HG02973 (cell line): ENCODE measurements at regions not wholly inside any gene's neighbourhood (a gene's known extent, or its start where the extent isn't known, plus 50 kb on each side); places are given as distances from the start of the nearest gene placed in this dataset.

Experiments
- ATAC-seq: cut with Tn5 transposase; IDR thresholded peaks from one replicate; pipeline ENCODE4 v1.9.1; 2021; ENCODE audit warnings: moderate library complexity; ENCODE audit not compliant: unreplicated experiment

DNA sequence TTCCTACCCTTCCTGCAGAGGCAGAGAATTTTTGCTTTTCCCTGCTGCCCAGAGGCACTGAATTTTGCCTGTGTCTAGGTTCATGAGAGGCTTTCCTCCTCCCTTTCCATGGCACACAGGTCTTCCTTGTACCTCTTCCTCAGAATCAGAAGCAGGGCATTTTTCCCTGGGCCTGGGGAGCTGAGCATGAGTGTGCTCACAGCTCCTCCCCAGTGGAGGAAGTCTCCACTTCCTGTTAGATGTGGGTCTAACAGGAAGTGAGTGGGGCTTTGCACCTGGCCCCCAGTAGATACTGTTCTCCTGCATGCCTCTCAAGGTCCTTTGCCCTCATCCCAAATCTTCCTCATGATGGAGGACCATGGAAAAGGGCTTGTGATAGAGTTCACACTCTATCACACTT, 297.2 kb upstream of the FIGN start:
- ATAC-seq: no peak

DNA sequence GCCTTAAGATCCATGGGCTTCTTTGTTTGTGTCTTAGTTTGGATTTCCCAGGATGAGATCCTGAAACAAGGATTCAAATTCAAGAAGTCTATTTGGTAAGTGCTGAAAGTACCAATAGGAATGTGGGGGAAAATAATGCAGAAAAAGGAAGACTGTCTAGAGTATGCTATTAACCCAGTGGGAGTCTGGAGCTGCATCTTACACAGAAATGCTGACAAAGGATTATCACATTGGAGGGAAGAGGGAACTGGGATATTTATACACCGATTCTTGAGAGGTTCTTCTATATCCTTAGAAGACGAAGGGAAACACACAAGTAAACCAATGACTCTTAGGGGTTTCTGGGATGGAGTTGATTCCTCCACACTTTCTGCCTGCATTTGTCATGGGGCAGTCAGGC, 294.8 kb upstream of the FIGN start:
- ATAC-seq: no peak

DNA sequence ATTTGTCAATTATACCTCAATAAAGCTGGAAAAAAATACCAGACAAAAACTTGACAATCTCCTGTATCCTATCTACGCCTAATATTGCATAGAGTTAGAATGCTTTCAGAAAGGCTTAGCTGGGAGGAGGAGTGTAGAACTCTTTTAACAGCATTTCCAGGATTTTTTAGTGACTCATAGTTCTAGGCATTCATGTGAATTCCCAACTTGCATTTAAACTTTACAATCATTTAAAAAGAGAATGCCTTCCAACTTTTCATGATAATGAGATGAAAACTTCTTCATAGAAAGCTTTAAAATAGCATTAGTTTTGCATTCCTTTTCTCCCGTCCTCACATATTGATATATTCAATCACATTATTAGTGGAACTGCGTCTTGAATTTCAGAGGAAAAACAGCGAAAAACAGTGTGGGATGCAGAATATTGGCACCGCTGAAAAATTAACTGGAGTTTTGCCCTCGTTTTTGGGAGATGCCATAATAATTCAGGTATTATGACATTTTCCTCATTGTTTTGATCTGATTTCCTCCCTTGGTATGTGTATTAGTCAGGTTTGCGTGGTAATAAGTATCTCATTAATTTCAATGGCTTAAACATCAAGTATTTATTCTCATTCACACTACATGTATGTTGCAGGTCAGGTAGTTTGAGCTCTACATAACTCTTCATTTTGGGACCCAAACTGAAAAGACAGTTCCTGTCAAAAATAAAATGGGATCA, 293.2 kb upstream of the FIGN start:
- no peak for ATAC-seq

DNA sequence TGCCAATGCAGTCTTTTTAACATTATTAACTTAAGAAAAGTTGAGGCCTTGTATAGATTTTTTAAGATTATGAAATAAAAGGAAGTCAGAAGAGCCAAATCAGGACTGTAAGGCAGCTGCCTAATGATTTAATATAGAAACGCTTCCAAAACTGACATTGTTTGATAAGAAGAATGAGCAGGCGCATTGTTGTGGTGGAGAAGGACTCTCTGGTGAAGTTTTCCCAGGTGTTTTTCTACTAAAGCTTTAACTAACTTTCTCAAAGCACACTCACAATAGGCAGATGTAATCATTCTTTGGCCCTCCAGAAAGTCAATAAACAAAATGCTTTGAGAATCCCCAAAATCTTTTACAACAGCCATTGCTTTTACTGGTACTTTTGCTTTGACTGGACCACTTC, 288.6 kb upstream of the FIGN start:
- ATAC-seq: no peak

DNA sequence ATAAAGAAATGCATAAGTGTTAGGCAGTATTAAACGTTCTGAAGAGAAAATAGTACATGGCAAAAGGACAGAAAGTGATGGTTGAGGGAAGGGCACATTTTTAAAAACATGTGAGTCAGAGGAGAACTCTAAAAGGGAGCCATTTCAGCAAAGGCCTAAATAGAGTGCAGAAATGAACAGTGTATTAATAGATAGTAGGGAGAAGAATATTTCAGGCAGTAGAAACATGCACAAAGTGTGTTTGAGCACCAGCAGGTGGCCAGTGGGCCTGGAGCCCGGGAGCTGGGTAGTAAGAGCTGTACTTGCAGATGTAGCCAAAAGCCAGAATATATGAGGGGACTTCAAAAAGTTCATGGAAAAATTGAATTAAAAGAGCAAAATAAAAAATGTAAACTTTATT, 288.1 kb upstream of the FIGN start:
- ATAC-seq: no peak

DNA sequence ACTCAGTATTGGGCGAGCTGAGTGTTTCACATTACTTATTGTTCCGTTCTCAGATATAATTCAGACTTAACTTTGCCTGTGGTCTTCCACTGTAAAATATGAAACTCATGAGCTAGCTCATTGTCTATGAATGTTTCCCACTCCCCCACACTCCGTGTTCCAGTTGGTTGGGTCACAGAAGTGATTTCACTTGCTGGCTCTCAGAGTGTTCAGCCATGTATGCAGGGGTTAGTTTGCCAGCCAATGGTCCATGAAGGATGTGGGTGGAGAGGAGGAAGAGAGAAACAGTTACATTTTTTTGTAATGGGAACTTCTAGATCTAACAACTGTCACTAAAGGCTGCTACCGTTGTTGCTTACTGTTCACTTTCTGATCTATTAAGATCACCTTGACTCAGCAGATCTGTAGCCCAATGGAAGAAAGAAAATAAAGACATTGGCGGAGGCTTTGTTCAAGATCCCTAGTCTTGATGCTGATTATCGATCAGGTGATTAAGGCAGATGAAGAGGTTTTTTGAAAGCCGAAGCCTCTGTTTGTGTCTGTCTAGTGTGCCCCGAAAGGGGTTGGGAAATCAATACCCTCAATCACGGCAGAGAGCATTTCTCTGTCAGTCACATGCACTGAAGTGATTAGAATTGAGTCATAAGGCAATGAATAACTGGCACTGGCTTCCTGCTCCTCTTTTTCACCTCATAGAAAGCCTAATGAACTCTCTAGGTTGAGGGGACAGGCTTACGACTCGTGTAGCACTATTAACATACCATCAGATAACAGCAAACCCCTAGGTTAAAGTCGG, 279.7 kb upstream of the FIGN start:
- peak; percentile 96 for ATAC-seq

DNA sequence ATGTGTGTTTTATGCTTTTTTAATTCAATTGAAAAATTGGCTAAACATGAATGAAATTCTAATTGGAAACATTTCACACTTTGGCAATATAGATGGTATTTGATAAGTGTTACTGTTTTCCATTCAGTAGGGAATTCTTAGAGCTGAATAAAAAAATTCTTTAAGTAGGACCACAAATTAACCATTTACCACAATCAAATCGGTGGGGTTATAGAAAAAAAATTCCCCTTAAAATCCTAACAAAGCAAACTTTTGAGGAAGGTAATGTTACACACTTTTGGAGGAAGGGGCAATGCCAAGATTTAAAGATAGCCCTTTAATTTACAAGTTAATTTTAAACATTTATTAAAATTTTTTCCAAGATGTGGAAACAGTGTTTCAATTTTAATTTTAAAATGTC, 279.0 kb upstream of the FIGN start:
- ATAC-seq: no peak

DNA sequence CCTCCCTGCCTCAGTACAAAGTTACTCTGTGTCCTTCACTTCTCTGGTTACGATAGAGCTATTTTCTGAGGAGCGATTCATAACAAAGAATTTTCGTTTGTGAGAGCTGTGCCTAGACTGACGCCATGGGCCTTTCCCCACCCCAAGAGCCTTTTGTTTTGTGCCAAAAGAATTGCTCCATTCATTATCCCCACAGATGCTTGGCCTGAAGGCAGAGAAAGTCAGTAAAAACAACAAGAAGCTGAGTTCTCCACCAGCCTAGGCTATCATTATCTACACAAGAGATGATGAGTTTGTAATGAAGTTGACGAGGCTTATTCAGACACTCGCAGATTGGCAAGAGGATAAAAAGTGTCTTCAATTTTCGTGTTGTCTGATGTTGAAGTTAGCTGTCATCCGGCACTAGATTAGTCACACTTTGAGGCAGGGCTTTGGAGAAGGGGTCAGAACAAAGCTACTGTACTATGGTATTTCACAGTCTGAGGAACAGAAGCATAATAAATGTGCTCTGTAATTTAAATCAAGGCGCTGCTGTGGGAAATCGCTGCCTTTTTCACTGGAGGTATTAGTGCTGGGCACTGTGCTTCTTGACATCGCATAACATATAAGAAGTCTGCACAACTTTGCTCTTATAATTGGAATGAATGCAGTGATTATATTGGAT, 278.4 kb upstream of the FIGN start:
- ATAC-seq: no peak

DNA sequence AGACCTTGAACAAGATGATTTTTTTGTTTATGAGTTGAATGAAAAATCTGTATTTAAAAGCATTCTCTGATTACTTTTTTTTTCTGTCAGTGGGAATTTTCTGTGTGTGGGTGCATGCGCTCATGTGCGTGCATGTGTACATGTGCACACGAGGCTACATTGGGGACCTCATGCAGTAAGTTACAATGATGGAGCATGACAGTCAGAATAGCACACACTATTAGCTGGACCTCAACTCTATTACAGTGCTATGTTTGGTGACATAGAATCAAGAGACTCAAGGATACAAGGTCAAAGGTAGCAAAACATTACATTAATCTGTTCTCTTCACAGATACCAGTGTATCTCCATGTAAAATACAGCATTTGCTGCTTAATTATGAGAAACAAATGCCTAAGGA, 276.8 kb upstream of the FIGN start:
- ATAC-seq: no peak

DNA sequence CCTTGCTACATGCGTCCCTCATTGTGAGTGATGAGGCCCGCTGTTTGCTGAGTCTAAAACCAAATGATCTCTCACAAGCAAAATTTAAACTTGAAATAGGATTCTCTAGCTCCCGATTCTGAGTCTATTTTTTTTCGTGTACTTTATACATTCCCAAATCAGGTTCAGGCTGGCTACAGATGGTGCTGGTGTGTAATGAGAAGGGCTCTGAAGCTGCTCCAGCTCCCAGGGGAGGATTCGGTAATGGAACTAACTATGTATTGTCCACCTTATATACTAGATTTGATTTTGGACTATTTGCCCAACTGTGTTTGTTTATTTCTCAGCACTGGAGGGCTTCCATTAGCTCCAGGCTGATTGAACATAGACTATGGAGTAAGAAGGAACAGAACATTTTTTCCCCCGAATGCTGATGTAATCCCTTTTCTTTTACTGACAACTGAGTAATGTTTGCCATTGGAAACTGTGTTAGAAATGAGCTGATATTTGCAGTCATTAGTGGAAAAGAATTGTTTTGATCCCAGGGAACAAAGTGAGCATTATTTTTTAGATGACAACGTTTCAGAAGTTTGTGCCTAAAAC, 274.0 kb upstream of the FIGN start:
- ATAC-seq: no peak

DNA sequence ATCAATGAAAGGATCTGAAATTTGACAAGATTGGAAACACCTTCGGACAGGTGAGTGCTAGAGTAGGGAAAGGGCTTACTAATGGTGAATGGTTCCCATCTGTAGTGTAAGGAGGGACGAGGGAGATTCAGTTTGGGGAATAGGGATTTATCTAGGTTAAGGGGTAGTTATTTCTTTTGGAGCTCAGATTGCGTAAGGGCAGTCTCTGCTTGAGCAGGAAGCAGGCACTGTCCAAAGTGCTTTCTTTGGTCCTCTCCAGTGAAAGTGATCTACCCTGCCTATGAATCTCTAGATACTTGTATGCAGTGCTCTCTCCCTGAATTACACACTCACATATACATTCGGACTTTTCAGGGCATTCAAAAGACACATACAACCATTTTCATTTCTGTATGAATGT, 272.9 kb upstream of the FIGN start:
- ATAC-seq: no peak

DNA sequence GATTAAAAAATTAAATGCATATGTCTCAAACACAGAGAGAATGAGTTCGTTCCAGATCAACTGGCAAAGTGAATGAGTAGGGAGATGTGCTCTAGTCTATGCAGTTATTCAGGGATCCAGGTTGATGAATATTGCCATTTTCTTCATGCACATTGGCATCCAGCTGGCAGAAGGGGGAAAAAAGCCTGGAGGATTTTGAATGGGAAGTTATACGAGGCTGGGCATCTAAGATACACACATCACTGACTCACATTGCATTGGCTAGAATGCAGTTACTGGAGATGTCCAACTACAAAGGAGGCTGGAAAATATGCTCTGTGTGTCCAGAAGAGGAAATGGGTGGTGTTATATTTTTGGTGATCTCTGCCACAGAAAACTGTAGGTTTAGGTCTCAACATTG, 270.9 kb upstream of the FIGN start:
- ATAC-seq: no peak

DNA sequence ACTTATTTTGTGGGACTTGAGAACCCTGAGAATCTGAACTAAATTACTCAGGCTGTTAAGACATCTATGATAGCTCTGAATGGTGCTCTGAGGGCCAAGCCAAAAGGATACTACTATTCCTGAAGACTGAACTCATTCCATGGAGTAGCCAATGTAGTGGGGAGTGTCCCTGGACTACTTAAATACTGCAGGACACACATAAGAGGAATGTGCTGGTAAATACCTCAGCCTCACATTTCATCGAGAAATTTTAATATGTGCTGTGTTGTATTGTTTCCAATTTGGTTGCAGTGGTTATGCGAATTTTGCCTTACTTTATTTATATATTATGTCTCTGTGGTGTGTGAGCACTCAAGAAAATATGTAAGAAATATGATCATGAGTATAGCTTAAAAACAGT, 264.4 kb upstream of the FIGN start:
- ATAC-seq: no peak

DNA sequence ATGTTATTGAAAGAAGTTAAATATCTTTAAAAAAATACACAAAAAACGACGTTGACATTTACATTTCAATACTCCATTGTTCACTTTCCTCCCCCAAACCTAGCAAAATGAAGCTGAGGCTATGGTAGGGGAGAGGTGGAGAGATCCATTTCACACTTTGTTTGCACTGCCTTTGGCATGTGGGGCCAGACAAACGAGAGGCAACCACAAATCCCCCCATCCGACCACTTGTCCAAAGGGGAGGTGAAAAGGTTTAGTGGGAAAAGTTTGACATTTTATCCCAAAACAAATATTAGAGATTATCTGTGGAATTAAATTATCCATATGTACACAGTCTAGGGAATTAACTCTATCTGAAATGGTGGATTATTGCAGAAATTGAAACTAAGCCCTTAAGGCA, 261.7 kb upstream of the FIGN start:
- ATAC-seq: no peak

DNA sequence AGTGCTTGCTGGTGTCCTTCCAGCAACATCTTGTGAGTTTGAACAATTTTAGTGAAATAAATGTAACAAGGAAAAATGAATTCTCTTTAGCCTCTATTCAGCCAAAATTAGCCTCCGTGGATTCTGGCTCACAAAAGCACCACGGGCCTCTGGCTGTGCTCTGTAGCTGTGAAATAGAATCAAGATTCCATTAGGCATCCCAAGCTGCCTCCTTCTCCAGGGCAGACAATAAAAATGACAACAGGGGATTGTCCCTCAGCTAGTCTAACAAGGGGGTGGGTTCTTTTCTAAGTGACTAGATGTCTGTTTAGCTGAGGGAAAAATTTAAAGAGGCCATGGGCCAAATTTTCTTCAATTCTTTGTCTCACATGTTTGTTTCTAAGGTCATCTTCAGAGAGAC, 254.7 kb upstream of the FIGN start:
- ATAC-seq: no peak

DNA sequence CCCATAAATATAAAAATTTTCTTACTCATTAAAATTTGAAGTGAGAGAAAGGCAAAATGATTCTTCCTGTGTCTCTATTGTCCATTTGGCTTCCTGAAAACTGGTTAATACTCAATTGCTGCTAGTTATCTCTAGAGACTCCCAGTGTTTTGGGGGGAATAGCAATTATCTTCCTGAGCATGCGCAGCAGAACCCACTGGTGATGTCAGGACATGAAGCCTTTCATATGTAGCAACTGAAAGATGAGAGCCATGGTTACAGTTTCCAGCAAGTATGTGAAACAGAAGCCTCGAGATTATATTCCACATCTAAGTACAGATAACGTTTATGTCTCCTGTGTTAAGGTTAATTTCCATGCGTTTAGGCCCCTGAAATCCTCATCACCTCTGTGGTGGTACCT, 254.3 kb upstream of the FIGN start:
- ATAC-seq: no peak

DNA sequence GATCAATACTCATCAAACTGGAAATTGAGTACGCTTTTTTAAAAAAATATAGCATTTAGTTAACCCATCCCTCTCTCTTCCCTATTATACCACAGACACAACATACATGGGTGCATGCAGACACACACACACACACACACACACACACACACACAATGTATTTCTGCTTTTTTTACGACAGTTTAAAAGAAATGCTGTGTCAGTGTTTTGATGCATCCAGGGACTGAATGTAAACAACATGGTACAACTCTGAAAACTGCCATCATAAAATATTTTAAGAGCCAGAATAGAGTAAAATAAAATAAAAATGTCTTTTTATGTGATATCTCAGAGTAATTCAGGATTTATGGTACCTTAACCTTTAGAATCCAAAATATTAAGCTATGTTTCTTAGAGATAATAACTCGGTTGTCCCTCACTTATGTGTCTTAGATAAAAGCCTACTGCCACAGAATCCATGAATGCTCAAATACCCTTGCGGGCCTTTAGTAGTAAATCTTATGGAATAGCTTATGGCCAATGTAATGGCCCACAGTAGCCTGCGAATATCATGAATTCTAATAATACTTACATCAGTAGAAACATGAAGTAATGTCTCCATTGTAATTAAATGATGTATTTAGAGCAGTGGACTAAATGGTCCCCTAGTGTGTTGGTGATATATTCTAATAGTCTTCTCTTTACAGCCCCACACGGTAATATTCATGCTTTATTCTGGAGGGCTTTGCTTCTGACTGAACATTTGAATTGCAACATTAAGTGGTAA, 251.6 kb upstream of the FIGN start:
- no peak for ATAC-seq

DNA sequence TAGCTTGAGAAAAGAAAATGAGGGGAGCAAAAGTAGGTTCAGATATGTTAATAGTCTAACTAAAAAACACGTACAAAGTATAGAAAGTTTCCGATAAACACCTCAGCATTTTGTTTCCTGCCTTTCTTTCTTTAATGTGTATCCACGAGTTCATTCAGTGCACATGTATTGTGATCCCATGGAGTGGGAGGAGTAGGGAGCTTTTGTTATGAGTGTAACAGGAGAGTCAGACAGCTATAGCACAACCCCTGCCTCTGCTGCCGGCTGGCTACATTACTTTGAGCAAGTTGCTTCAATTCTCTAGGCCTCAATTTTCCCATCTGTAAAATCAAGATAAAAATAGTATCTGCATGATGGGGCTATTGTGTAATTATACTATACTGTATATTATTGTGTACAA, 249.2 kb upstream of the FIGN start:
- no peak for ATAC-seq

DNA sequence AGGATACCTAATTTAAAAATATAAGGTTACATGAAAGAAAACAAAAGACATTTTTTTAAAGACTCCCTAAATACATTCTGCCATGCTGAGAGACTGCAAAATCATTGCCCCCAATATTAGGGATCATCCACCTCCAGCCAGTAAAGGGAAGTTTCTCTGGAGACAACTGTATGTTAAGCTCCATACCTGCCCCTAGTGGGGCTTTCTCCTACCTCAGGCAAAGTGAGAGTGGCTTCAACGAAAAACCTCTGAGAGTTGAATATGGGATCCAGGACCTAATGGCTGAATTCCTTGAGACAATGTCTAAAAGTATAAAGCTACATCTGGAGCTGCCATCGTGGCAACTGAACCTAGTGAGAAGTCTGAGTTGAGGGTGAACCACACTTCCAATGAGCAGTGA, 248.1 kb upstream of the FIGN start:
- no peak for ATAC-seq

DNA sequence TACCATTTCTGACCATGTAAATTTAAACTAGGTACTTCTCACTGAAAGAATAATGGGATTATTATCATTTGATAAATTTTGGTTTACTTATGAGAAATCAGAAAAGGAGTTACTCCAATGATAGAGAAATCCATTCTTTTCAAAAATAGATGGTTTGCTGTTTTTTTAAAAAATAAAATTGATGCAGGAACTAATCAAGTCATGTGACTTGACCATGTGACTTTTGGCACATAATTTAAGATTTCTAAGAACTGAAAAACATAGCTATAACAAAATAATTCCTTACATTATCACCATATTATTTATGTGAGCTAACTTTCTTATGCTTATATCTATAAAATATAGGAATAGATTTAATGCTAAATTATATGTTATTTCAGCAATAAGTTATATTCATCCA, 247.1 kb upstream of the FIGN start:
- ATAC-seq: no peak

DNA sequence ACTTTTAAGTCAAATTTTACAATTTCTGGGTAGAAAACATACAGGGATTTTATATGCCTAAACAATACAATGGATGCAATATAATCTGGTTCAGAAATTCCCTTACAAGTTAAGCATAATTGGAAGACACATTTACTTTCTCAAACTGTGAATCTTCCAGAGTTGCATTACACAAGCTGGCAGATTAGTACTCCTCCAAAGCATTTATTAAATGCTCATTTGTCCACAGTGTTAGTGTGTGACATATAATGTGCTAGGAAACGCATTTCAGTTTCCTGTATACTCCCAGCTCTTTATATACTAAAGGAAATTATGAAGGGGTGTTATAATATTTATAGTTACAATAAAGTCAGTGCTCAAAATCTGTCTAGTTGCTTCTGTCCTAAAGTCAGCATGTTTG, 239.0 kb upstream of the FIGN start:
- ATAC-seq: no peak
